Activated T-cell treated with anti-CD3 and anti-CD28 coated beads, Interleukin-2, amount 50 U/mL, for 4 hours (primary cell): ENCODE measurements at regions not wholly inside any gene's neighbourhood (a gene's known extent, or its start where the extent isn't known, plus 50 kb on each side); places are given as distances from the start of the nearest gene placed in this dataset.

Experiments
- ATAC-seq, 2 donors: fragments of 200-7000 bp; cut with Tn5 transposase; one replicate each; pipeline ENCODE4 v1.10.0; 2021
- DNase-seq: peaks from one replicate; pipeline ENCODE4 v3.0.0-alpha.2; 2020
- H3K27me3 Mint-ChIP-seq: one replicate; pipeline ENCODE4 v1.8.0; 2021; ENCODE audit warnings: low read depth, mixed read lengths
- H3K36me3 Mint-ChIP-seq: one replicate; pipeline ENCODE4 v1.8.0; 2022; ENCODE audit warnings: mixed read lengths; ENCODE audit not compliant: insufficient read depth
- H3K4me1 Mint-ChIP-seq: one replicate; pipeline ENCODE4 v1.8.0; 2021; ENCODE audit warnings: low read depth, mixed read lengths
- H3K4me3 Mint-ChIP-seq: one replicate; pipeline ENCODE4 v1.8.0; 2021; ENCODE audit warnings: mild to moderate bottlenecking, moderate library complexity, mixed read lengths
- H3K9me3 Mint-ChIP-seq: one replicate; pipeline ENCODE4 v1.8.0; 2021; ENCODE audit warnings: mixed read lengths

DNA sequence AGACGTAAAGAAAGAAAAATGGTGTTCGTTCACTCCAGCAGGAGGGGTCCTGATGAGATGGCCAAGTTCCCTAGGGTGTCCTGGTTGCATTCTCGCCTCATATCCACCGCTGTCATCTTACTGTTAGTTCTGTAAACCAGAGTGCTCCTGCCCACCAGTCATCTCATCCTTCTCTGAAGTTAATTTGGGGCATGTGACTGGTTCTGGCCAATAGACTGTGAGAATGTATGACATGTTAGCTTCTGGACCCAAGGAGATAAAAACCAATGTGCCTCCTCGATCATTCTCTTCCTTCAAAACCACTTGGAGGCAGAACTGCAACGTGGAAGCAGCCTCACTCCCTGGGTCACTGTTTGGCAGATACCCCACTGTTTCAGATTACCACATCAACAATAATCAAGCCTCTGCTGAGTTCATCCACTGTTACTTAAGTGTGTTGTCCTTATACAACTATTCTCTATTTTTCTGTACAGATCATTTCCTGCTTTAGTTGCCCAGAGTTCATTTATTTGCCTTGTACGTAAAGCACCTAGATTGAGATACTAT, 759.1 kb downstream of the TSN start:
- ATAC-seq (no peak), DNase-seq (no peak)
- Mint-ChIP-seq H3K4me1 (no peaks in the 10 kb centered on the region), H3K4me3 (no peak overlapping the region), H3K27me3 (no peaks in the 10 kb centered on the region), H3K36me3 (no peaks in the 10 kb centered on the region), H3K9me3 (peaks cover 18% of the 10 kb centered on the region)

GRCh38 chr2:122515731-122516290, 760.4 kb downstream of the TSN start:
- Mint-ChIP-seq H3K27me3 (no peaks in the 10 kb centered on the region), H3K36me3 (no peaks in the 10 kb centered on the region), H3K4me3 (no peak overlapping the region), H3K9me3 (peaks cover 18% of the 10 kb centered on the region), H3K4me1 (no peaks in the 10 kb centered on the region)
- no peak for ATAC-seq
- no peak for DNase-seq

DNA sequence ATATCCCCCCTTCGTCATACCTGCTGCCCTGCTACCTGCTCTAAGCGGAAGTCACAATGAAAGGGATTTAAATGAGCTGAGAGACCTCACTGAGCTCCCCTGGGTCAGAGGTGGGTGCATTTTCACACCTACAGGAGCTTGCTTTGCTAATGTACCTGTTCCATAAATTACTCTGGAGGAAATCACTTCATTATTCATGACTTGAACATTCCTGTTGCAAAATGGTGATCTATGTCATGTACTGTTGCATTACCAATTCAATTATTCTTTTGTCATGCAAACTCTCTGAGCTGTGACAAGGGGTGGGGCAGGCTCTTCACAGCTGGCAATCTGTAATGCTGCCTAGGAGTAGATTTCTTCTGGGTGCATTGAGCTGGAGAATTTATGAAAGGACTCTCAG, 761.3 kb downstream of the TSN start:
- Mint-ChIP-seq H3K4me3 (no peak overlapping the region), H3K9me3 (peaks cover 18% of the 10 kb centered on the region), H3K27me3 (no peaks in the 10 kb centered on the region), H3K36me3 (no peaks in the 10 kb centered on the region), H3K4me1 (no peaks in the 10 kb centered on the region)
- DNase-seq (no peak), ATAC-seq (no peak)

GRCh38 chr2:122519366-122519765, 763.9 kb downstream of the TSN start:
- H3K36me3 Mint-ChIP-seq, result no peaks in the 10 kb centered on the region
- no peaks in the 10 kb centered on the region for H3K4me1 Mint-ChIP-seq
- H3K27me3 Mint-ChIP-seq, result no peaks in the 10 kb centered on the region
- DNase-seq, result no peak
- peaks cover 9% of the 10 kb centered on the region for H3K9me3 Mint-ChIP-seq
- no peak for ATAC-seq
- H3K4me3 Mint-ChIP-seq, result no peak overlapping the region

DNA sequence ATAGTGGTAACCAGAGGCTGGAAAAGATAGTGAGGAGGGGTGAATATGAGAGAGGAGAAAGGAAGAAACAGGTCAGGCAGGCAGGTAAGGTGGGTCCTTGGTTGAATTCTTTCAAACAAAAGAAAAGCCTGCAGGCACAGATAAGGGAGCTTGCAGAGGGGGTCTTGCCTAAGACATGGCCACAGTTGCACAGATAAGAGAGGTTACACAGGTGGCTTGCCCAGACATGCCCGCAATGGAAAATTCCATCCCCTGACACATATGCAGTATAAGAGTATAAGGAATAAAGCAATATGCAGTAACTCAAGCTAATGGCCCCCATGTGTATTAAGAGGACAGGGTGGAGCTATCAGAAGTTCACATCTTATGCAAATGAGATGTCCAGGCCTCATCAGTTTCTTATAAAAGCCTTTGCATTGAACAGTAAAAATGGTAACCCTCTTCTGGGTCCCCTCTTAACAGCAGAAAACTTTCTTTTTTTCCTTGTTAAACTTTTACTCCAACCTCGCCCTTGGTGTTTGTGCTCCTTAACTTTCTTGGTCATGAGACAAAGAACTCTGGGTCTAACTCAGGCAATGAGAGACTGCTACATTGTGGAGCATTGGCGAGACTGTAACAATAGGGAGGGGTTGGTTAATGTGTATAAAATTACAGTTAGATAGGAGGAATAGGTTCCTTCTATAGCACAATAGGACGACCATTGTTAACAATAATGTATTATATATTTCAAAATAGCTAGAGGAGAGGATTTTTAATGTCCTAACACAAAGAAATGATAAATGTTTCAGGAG, 764.6 kb downstream of the TSN start:
- no peak for DNase-seq
- Mint-ChIP-seq H3K27me3 (no peaks in the 10 kb centered on the region), H3K36me3 (no peaks in the 10 kb centered on the region), H3K9me3 (peaks cover 5% of the 10 kb centered on the region), H3K4me1 (no peaks in the 10 kb centered on the region), H3K4me3 (no peak overlapping the region)
- ATAC-seq, result no peak

GRCh38 chr2:122523143-122523542, 767.7 kb downstream of the TSN start:
- Mint-ChIP-seq H3K36me3 (no peaks in the 10 kb centered on the region), H3K9me3 (no peaks in the 10 kb centered on the region), H3K4me1 (no peaks in the 10 kb centered on the region), H3K4me3 (no peak overlapping the region), H3K27me3 (no peaks in the 10 kb centered on the region)
- no peak for DNase-seq
- no peak for ATAC-seq

DNA sequence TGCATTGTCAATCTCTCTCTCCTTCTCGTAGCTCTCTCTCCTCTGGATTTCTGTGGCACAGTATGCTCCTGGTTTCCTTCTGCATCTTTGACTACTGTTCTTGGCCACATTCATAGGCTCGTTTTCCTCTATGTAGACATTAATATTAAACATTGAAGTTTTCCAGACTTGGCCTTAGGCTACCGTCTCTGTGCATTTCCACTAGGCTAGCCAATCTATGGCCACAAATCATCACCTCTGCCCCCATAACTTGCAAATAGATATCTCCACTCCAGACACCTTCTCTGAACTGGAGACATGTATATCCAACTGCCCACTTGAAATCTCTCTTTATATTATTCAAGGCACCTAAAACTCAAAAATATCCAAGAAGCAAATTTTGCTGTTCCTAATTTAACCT, 768.5 kb downstream of the TSN start:
- ATAC-seq (no peak), DNase-seq (no peak)
- Mint-ChIP-seq H3K36me3 (no peaks in the 10 kb centered on the region), H3K4me3 (no peak overlapping the region), H3K9me3 (no peaks in the 10 kb centered on the region), H3K4me1 (no peaks in the 10 kb centered on the region), H3K27me3 (no peaks in the 10 kb centered on the region)

- H3K4me1 Mint-ChIP-seq, result no peaks in the 10 kb centered on the region
- no peak for ATAC-seq
- H3K36me3 Mint-ChIP-seq, result no peaks in the 10 kb centered on the region
- no peak for DNase-seq
- no peaks in the 10 kb centered on the region for H3K9me3 Mint-ChIP-seq
- no peaks in the 10 kb centered on the region for H3K27me3 Mint-ChIP-seq
- H3K4me3 Mint-ChIP-seq, result no peak overlapping the region
These were observed 769.9 kb downstream of the TSN start for GRCh38 chr2:122525336-122525735.

DNA sequence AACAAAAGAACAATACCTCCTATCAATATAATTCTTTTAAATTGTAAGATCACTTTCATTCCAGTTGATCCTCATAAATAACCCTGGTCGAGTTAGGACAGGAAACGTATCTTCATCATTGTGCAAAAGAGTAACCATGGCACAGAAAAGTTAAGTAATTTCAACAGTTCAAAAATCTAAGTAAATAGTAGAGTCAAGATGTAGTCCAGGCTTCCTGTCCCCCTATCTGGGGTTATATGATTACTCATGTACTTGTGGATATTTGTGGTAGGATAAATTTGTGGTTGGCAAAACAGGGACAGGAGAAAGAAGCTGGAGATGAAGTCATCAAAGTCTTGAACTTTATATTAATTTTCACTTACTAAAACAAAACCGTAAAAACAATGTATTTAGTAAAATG, 772.6 kb downstream of the TSN start:
- DNase-seq, result no peak
- no peak overlapping the region for H3K4me3 Mint-ChIP-seq
- ATAC-seq, result no peak
- no peaks in the 10 kb centered on the region for H3K4me1 Mint-ChIP-seq
- H3K36me3 Mint-ChIP-seq, result no peaks in the 10 kb centered on the region
- H3K27me3 Mint-ChIP-seq, result no peaks in the 10 kb centered on the region
- H3K9me3 Mint-ChIP-seq, result peaks cover 6% of the 10 kb centered on the region

DNA sequence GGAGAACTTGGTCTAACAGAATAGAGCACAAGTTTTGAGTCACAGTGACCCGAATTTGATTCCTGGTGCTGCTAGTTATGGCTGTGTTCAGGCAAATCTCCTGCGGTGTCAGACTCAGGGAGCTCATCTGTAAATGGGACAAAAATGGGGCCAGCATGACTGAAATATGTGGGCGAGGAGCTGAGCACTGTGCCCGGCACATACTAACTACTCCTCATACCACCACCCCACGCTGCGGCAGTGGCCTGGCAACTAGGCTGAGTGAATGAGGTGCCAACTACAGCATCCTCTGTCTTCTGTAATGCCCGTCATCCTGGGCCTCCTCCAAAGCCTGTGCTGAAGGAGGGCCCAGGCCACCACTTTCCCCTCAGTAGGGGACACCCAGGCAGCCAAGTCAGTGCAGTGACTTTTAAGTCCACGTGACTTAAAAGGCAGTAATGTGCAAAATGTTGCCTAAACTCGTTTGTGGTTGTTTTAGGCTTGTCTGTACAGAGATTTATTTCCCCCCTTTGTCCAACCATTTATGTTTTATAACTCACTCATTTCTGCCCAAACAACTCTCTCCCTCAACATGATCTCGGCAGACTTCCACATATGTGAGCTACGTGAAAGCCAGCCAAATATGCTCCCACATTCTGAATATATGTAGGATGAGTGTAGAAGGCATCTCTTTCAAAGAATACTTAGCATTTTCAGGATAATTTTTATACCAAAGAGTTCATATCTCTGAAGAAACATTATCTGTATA, 773.7 kb downstream of the TSN start:
- Mint-ChIP-seq H3K27me3 (no peaks in the 10 kb centered on the region), H3K4me3 (no peak overlapping the region), H3K4me1 (no peaks in the 10 kb centered on the region), H3K36me3 (no peaks in the 10 kb centered on the region), H3K9me3 (peaks cover 6% of the 10 kb centered on the region)
- ATAC-seq (no peak), DNase-seq (no peak)

DNA sequence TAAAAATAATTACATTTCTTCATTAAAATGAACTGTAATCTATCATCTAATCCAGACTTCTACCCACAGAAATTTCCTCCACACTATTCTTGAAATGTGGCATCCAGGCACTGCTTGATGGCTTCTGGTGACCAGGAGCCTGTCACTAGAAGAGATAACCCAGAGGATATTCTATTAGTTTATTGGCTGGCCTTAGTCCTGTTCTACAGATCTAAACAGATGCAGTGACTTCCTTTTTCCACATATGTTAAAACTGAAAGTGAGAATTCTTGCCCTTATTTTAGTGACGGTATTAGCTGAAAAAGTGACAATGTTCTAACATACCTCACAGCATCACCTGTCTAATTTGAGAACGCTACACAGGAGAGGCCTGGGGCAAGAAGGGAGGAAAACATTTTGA, 775.4 kb downstream of the TSN start:
- H3K4me1 Mint-ChIP-seq, result no peaks in the 10 kb centered on the region

DNA sequence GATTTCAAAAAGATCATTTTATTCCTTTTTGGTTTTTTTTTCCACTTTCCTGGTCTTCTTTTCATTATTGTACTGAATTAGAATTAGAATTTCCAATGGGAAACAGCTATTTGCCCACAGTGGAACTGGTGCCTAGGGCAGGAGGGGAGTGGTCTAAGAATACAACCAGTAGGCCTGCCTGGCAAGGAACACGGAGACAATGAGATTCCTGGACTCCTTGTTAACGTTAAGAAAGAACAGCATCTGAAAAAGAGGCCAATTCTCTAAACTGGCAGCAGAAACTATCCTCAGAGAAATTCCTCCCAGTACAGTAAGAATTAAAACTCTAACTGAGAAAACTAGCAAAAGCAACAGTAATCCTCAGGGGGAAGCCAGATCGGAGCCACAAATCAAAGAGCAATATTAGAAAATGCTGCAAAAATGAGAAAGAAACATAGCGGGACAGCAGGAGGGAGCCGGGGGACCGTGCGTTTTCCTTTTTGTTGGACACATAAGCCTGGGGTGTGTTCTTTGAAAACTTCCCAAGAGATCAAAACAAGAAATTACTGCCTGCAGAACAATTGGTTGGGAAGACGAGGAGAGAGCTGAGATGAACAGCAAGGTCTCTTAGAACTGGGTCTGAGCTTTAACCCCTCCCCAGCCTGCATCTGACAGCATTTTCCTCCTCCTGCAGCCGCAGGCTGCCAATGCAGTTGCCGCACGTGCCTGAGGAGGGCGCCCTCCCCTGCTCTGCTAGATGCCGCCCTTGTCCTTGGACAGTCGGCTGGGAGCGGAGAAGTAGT, 776.0 kb downstream of the TSN start:
- no peak overlapping the region for H3K4me3 Mint-ChIP-seq
- DNase-seq (no peak), ATAC-seq (no peak)
- H3K27me3 Mint-ChIP-seq, result no peaks in the 10 kb centered on the region
- H3K36me3 Mint-ChIP-seq, result no peaks in the 10 kb centered on the region
- no peaks in the 10 kb centered on the region for H3K4me1 Mint-ChIP-seq
- peaks cover 6% of the 10 kb centered on the region for H3K9me3 Mint-ChIP-seq

More for the DNA sequence above, 775.4 kb downstream of the TSN start:
- Mint-ChIP-seq H3K36me3 (no peaks in the 10 kb centered on the region), H3K4me3 (no peak overlapping the region), H3K9me3 (peaks cover 6% of the 10 kb centered on the region), H3K27me3 (no peaks in the 10 kb centered on the region)
- ATAC-seq (no peak), DNase-seq (no peak)

DNA sequence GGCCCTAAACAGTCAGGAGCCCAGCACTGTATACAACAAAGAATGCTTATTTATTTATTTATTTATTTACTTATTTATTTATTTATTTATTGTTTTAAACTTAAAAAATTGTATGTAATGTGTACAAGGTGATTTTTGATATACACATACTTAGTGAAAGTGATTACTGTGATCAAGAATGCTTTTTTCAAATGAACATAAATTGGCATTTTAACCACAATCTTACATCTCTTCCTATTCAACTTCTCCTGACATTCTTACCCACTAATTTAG, 776.6 kb downstream of the TSN start:
- H3K4me3 Mint-ChIP-seq, result no peak overlapping the region
- no peaks in the 10 kb centered on the region for H3K4me1 Mint-ChIP-seq
- H3K27me3 Mint-ChIP-seq, result no peaks in the 10 kb centered on the region
- ATAC-seq, result no peak
- no peaks in the 10 kb centered on the region for H3K36me3 Mint-ChIP-seq
- no peak for DNase-seq
- H3K9me3 Mint-ChIP-seq, result peaks cover 6% of the 10 kb centered on the region

DNA sequence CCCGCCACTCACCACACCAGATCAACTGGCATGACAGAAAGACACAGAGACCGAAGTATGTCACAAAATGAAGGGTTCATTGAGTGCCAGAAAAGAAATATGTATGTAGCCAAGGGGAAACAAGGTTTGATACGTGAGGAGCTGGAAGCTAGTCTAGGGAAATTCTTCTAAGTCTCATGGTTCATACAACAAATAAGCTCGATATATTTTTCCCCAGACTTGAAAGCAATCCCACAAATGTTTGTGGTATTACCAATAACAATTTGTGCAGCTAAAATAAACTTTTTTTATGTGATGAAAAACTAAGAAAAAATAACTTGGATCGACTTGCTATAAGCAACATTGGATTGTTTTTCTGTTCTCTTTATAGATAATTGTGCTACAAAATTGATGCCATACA, 777.0 kb downstream of the TSN start:
- Mint-ChIP-seq H3K9me3 (peaks cover 6% of the 10 kb centered on the region), H3K27me3 (no peaks in the 10 kb centered on the region), H3K36me3 (no peaks in the 10 kb centered on the region), H3K4me1 (no peaks in the 10 kb centered on the region), H3K4me3 (no peak overlapping the region)
- DNase-seq (no peak), ATAC-seq (no peak)
